GM21381 (cell line): ENCODE measurements at regions not wholly inside any gene's neighbourhood (a gene's known extent, or its start where the extent isn't known, plus 50 kb on each side); places are given as distances from the start of the nearest gene placed in this dataset.

ENCODE experiments used
- ATAC-seq: cut with Tn5 transposase; IDR thresholded peaks from one replicate; pipeline ENCODE4 v1.9.1; 2021; ENCODE audit warnings: mild to moderate bottlenecking, moderate library complexity; ENCODE audit not compliant: unreplicated experiment

DNA sequence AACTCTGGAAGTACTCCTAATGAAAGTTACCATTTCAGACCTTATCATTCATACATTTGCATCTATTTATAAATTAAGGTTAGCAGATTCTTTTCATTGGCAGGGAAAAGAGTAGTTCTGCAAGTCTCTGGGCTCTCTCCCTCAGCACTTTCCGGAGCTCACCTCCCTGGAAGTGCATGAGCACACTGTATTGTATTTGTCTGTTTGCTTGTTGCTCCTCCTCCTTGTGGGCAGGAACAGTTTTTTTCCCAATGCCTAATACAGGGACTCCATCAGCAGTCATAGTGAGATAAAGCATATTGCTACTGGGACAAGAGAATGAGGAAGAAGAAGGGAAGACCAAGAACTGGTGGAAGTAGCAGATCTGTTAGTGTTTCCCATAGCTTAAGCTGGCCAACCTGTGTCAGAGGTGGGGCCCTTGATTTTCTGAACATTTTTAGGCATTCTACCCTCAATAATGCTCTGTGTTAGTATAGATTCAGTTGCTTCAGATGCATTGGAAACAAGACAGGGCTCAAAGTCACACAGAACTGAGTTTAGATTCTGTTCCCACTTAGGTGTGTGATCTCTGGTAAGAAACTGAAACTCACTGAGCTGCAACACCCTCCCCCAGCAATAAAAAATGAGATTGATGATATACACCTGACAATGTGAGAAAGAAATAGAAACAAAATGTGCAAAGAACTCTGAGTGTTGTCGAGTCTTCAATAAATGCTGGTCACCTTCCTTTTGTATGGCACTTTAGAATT lies 407.8 kb downstream of the TUSC7 start:
- no peak for ATAC-seq

GRCh38 chr3:117118604-117119003 lies 409.0 kb downstream of the TUSC7 start:
- no peak for ATAC-seq

- ATAC-seq = no peak
These were observed 410.4 kb downstream of the TUSC7 start for GRCh38 chr3:117120014-117120413.

DNA sequence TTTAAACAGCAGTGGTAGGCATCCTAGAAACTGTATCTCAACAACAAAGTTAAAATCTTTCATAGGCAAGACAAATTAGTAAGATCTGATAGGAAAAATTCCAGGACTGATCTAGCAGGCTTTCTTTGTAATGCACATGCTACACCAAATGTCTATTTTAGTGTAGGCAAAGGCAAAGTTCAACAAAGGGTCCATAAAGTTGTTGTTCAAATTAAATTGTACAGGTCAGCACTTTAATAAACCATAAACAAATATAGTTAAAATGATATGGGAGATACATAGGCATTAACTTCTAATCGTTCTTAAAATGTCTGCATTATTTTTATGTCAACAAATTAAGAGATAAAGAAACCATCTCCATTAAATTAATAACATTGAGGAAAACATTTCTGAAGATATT lies 413.0 kb downstream of the TUSC7 start:
- no peak for ATAC-seq

DNA sequence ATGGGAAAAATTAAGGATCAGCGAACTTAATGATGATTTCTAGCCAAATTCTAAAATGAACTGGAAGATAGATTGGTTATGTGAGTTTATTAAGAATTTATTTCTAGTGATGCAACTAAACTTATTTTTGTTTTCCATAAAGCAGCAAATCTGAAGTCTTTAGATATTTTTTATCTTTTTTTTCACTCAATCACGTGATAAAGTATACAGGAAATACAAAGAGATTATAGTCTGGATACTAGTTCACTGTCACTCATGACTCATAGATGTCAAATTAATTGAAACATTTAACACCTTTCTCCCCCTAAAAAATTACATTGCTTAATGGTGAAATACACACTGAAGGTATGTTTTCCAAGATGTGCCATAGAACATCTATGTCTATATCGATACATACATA lies 416.9 kb downstream of the TUSC7 start:
- no peak for ATAC-seq

GRCh38 chr3:117126946-117127546 lies 417.5 kb downstream of the TUSC7 start:
- no peak for ATAC-seq

DNA sequence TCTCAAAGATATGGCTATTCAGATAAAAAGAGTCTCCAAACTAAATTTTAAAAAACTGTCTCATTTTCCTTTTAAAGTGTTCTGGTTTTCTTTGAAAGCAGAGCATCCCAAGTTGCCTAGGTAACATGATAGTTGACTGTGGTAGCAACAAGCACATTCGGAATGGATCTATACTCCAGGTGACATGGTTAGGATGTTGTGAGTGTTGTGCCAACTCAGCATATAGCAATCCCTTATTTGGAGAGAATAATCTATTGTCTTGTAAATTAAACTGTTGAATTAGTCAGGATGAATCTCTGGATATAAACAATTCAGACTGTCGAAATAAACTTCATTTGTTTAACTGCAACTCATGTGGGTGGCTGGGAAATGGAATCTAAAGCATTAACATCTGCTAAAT lies 418.6 kb downstream of the TUSC7 start:
- ATAC-seq = no peak

- ATAC-seq = no peak
These were observed 419.3 kb downstream of the TUSC7 start for GRCh38 chr3:117128872-117129271.

- no peak for ATAC-seq
These were observed 419.9 kb downstream of the TUSC7 start for GRCh38 chr3:117129516-117129915.

DNA sequence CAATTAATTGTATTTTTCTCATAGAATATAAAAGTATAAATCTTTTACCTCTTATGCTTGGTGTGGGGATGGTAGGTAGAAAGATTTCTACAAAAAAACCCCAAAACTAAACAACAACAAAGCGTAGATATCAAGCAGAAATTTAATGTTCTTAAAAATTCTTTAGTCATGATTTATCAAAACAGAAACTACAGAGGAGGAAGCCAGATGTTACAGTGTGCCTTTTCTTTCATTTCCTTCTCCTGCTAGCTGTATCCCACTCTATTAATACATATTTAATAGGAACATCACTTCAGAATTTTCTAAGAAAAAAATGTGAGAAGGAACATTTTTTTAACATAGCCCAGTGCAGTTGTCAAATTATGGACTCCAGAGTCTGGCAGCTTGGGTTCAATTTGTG lies 420.6 kb downstream of the TUSC7 start:
- no peak for ATAC-seq

DNA sequence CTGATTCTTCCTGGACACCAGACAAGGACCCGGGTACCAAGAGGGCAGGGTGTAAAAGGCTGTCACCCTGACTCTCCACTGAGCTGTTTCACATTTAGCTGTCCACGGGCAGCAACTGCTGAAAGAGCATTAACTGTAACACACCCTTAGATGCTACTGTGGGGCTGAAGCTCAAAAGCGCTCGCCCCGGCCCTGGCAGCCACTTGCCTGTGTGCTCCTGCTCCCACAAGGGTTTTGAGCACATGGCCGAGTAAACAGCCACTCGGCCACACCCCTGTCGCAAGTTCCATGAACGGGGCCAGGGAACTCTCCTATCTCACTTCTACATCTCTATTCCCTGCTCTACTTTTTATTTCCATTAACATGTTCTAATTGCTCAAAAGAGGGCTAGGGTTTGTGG lies 421.7 kb downstream of the TUSC7 start:
- ATAC-seq = no peak

DNA sequence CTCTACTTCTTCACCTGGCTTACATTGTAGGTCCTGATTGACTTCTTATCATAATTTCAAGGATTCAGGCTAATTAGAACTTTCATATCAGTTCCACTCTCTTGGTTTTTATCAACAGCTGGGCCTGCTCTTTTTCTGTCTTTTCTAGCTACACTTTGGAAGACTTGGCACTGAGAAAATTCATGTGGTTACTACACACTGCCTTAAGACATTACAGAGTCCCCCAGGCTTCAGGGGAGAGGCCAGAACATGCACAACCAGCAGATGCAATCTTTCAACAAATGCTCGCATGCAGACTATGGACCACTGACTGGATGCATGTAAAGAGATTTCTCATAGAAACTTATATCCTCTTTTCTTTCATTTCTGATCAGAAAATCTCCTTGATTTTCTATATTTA lies 423.5 kb downstream of the TUSC7 start:
- no peak for ATAC-seq

DNA sequence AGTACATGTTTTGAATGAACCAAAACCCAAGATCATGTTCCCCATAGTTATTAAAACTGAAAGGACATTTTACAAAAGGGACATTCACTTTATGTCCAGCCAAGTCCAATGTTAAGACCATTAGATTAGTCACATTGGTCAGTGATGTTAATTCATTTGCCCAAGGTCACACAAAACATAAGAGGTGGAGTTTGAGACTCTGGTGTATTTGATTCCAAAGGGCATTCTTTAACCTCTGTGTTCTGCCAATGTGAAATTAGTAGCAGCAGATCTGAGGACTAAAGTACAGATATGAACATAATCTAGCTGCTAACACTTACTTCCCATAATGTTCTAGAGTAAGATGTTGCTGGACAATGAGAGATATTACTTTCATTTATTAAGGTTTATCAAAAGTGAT lies 425.6 kb downstream of the TUSC7 start:
- no peak for ATAC-seq

GRCh38 chr3:117136003-117136402 lies 426.4 kb downstream of the TUSC7 start:
- no peak for ATAC-seq

DNA sequence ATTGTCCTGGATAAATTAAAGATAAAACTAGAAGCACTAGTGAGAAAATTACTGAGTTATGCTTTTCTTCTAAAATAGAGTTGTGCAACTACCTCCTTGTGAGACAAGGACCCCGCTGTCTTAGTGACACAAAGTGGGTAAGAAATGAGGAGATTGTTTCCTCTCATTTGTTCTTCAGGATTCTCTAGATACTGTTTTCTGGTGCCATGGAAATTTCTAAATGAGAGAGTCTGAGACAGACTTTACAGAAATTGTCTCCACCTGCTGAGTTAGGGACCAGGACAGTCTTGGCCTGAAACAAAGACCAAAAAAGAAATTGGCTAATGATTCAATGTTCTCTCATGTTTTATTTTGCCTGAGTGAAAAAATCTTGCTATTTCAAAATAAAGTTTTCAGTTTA lies 427.5 kb downstream of the TUSC7 start:
- ATAC-seq = no peak

DNA sequence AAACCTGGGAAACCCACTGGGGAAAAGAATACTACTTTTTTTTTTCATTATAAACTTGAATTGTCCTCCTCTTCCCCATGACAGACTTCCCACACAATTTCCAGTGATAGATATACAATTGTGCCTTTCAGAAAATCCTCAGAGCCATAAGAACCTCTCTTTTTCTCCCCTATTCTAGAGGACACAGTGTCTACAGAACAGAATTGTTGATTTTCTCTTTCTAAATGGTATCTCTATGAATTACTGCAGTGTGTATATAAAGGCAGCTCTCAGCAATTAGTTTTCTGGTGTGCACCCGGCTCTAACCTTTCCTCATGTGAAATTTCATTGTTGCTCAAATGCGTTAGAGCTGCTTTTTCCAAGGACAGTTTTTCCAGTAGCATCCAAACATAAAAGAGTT lies 430.1 kb downstream of the TUSC7 start:
- no peak for ATAC-seq

DNA sequence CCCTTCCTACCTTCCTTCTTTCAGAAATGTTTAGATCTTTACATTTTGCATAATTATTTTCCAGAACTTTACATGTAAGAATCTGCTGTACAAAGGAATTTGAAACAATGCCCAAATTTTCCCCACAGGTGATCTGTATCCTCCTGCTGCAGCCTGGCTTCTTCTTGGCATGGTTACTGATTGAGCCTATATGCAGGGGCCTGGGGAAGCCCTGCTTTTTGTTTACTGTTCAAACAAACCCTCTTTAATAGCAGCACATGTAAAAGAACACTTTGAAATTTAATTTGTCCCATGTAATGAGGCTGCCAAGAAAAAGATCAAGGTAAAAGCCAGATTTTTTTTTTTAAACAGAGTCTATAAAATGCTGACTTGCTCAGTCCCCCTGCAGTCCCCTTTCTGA lies 432.2 kb downstream of the TUSC7 start:
- ATAC-seq = no peak

DNA sequence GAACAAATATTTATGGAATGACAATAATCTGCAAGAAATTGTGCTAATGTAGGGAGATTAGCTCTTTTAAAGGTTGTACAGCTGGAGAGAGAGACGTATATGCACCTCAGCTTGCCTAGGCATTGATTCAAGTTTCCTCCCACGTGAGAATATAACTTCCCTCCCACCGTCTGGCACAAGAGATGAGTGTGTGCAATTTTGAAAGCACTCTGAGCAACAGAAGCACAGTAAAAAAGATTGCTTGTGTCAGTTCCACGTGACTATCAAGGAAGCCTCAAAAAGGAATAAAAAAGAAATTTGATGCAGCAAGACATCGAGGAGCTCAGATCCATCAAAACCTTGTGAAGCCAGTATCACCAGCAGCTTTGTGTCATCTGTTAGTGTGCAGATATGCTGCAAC lies 435.3 kb downstream of the TUSC7 start:
- ATAC-seq = no peak

- no peak for ATAC-seq
These were observed 436.1 kb downstream of the TUSC7 start for GRCh38 chr3:117145677-117146076.

DNA sequence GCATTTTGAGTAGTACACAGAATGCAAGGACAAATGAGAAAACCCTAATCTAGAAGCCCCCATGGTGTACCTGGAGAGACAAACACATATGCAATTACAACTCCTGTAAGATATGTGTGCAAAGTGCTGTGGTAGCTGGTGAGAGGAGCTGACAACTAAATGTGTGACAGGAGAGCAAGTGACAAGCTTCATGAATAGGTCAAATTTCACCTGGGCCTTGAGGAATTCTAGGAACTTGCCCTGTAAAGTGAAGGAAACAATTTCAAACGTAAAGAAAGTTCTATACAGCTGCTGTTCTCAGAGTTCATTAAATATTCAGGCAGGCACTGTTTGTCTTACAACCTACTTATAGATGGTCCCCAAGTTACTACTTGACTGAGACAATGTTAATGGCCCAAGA lies 437.0 kb downstream of the TUSC7 start:
- no peak for ATAC-seq

- no peak for ATAC-seq
These were observed 440.0 kb downstream of the TUSC7 start for GRCh38 chr3:117149584-117149983.

DNA sequence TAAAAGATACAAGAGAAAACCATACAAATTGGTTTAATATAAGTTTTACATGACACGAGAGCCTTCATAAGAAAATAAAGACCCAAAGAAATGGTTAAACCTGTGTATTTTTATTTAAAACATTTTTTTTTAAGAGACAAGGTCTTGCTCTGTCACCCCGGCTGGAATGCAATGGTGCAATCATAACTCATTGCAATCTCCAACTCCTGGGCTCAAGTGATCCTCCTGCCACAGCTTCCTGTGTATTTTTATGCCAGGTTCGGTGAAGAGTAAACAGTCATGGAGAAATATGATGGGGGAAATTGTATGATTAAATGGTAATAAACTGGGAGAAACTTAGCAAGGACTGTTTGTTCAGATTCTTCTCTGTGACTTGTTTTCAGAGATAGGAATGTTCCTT lies 441.0 kb downstream of the TUSC7 start:
- no peak for ATAC-seq

- ATAC-seq = no peak
These were observed 450.6 kb downstream of the TUSC7 start for GRCh38 chr3:117160176-117160575.
